GM12865 (cell line): ENCODE measurements at regions not wholly inside any gene's neighbourhood (a gene's known extent, or its start where the extent isn't known, plus 50 kb on each side); places are given as distances from the start of the nearest gene placed in this dataset.

Experiments used
- DNase-seq: peaks from one replicate; pipeline ENCODE4 v3.0.0; 2010; ENCODE audit warnings: low read depth
- H3K4me3 ChIP-seq: 2 replicates; pipeline ENCODE4 v1.5.1; 2011; ENCODE audit warnings: mild to moderate bottlenecking, low read depth, low read length, control low read depth
- CTCF ChIP-seq: IDR thresholded peaks from 2 replicates; pipeline ENCODE4 v1.5.1; 2011; ENCODE audit warnings: low read length, control low read depth, low read depth, inconsistent platforms; ENCODE audit not compliant: insufficient read depth; ENCODE audit errors: missing control alignments

- no peak overlapping the region for H3K4me3 ChIP-seq
- no peak for TF ChIP-seq CTCF
- no peak for DNase-seq
These were observed 1166.1 kb upstream of the GBE1 start for GRCh38 chr3:82927309-82928253.

- H3K4me3 ChIP-seq: no peak overlapping the region
- no peak for TF ChIP-seq CTCF
- no peak for DNase-seq
These were observed 1129.6 kb upstream of the GBE1 start for GRCh38 chr3:82891028-82891427.

GRCh38 chr3:82883072-82883471, 1121.6 kb upstream of the GBE1 start:
- DNase-seq: no peak
- H3K4me3 ChIP-seq: no peak overlapping the region
- TF ChIP-seq CTCF: no peak

- TF ChIP-seq CTCF: no peak
- no peak overlapping the region for H3K4me3 ChIP-seq
- no peak for DNase-seq
These were observed 1114.0 kb upstream of the GBE1 start for GRCh38 chr3:82875401-82875800.

GRCh38 chr3:82839871-82840270, 1078.4 kb upstream of the GBE1 start:
- DNase-seq: no peak
- TF ChIP-seq CTCF: no peak
- no peak overlapping the region for H3K4me3 ChIP-seq

GRCh38 chr3:82834098-82834497, 1072.7 kb upstream of the GBE1 start:
- DNase-seq: no peak
- no peak for TF ChIP-seq CTCF
- H3K4me3 ChIP-seq: no peak overlapping the region

DNA sequence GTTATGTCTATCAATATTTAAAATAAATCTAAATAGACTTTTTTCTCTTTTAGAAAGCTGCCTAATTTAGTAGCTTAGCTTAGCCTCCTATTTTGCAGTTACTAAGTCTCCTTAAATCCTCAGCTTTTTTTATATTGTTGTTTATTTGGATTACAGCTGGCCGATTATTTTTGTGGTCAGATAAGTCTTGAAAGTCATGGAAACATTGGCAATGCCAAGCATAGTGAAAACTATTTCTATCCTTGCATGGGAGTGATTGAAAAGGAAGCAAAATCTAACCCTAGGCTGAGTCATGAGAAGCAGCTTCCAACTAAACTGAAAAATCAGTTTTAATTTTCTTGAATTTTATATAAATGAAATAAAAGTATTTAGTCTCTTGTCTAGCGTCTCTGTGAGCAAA, 1063.0 kb upstream of the GBE1 start:
- no peak overlapping the region for H3K4me3 ChIP-seq
- no peak for DNase-seq
- TF ChIP-seq CTCF: no peak
